GM23338 (cell line): ENCODE measurements at regions not wholly inside any gene's neighbourhood (a gene's known extent, or its start where the extent isn't known, plus 50 kb on each side); places are given as distances from the start of the nearest gene placed in this dataset.

ENCODE experiments used
- ATAC-seq: fragments of 200-7000 bp; cut with Tn5 transposase; 3 replicates; pipeline ENCODE4 v1.9.1; 2020
- DNase-seq: peaks from one replicate; pipeline ENCODE4 v3.0.0-alpha.2; 2015; ENCODE audit warnings: low spot score
- H2AFZ ChIP-seq: fragments of 200-600 bp; sonication (generic); 2 replicates; pipeline ENCODE4 v1.8.0; 2016; ENCODE audit warnings: antibody characterized with exemption, mild to moderate bottlenecking, moderate library complexity
- H3F3A ChIP-seq: fragments of 200-600 bp; sonication (generic); replicated peaks from 2 replicates; pipeline ENCODE4 v1.8.0; 2017; ENCODE audit warnings: antibody characterized with exemption, mixed run types, low read depth
- H3K27ac ChIP-seq: fragments of 200-600 bp; sonication (generic); 2 replicates; pipeline ENCODE4 v1.6.1; 2016; ENCODE audit warnings: low read depth
- H3K27me3 ChIP-seq: fragments of 200-600 bp; sonication (generic); 2 replicates; pipeline ENCODE4 v1.8.0; 2016; ENCODE audit warnings: mild to moderate bottlenecking, mixed run types, moderate library complexity; ENCODE audit not compliant: insufficient read depth
- H3K36me3 ChIP-seq: fragments of 200-600 bp; sonication (generic); 2 replicates; pipeline ENCODE4 v1.8.0; 2016; ENCODE audit warnings: mild to moderate bottlenecking; ENCODE audit not compliant: insufficient read depth
- H3K4me1 ChIP-seq: fragments of 200-600 bp; sonication (generic); 2 replicates; pipeline ENCODE4 v1.8.0; 2016; ENCODE audit warnings: mild to moderate bottlenecking, moderate library complexity; ENCODE audit not compliant: insufficient read depth
- H3K4me2 ChIP-seq: fragments of 200-600 bp; sonication (generic); 2 replicates; pipeline ENCODE4 v1.7.1; 2017; ENCODE audit warnings: mixed run types
- H3K4me3 ChIP-seq: fragments of 200-600 bp; sonication (generic); 2 replicates; pipeline ENCODE4 v1.6.1; 2016; ENCODE audit warnings: mixed run types
- H3K79me2 ChIP-seq: fragments of 200-600 bp; sonication (generic); replicated peaks from 2 replicates; pipeline ENCODE4 v1.8.0; 2017; ENCODE audit warnings: mild to moderate bottlenecking; ENCODE audit not compliant: insufficient read depth
- H3K9me2 ChIP-seq: fragments of 200-600 bp; sonication (generic); 2 replicates; pipeline ENCODE4 v1.8.0; 2017; ENCODE audit not compliant: insufficient read depth
- H4K20me1 ChIP-seq: fragments of 200-600 bp; sonication (generic); replicated peaks from 2 replicates; pipeline ENCODE4 v1.8.0; 2017; ENCODE audit warnings: mild to moderate bottlenecking; ENCODE audit not compliant: insufficient read depth
- H3K27ac Mint-ChIP-seq: 2 replicates; pipeline ENCODE4 v1.8.0; 2020; ENCODE audit warnings: inconsistent platforms, mild to moderate bottlenecking, moderate library complexity, mixed read lengths
- H3K27me3 Mint-ChIP-seq: 3 replicates; pipeline ENCODE4 v1.8.0; 2022; ENCODE audit warnings: low read depth, mild to moderate bottlenecking, moderate library complexity, mixed read lengths, inconsistent platforms; ENCODE audit not compliant: insufficient read depth, poor library complexity
- H3K36me3 Mint-ChIP-seq: 3 replicates; pipeline ENCODE4 v1.8.0; 2021; ENCODE audit warnings: low read depth, mild to moderate bottlenecking, inconsistent platforms, moderate library complexity, mixed read lengths
- H3K4me1 Mint-ChIP-seq: 3 replicates; pipeline ENCODE4 v1.8.0; 2020; ENCODE audit warnings: mild to moderate bottlenecking, inconsistent platforms, mixed read lengths
- H3K4me3 Mint-ChIP-seq: 3 replicates; pipeline ENCODE4 v1.8.0; 2021; ENCODE audit warnings: moderate library complexity, mild to moderate bottlenecking, inconsistent platforms, mixed read lengths
- H3K9me3 Mint-ChIP-seq: 3 replicates; pipeline ENCODE4 v1.8.0; 2020; ENCODE audit warnings: moderate library complexity, mild to moderate bottlenecking, inconsistent platforms, mixed read lengths
- CREB1 ChIP-seq: fragments of 250-450 bp; sonication (Bioruptor Pico); IDR thresholded peaks from 2 replicates; pipeline ENCODE4 v1.5.0; 2020; ENCODE audit warnings: low read depth, mild to moderate bottlenecking, moderate library complexity
- EZH2 ChIP-seq: fragments of 200-600 bp; sonication (generic); IDR thresholded peaks from one replicate; pipeline ENCODE4 v1.8.0; 2017; ENCODE audit warnings: antibody characterized with exemption, mild to moderate bottlenecking, low read depth; ENCODE audit not compliant: unreplicated experiment
- EZH2phosphoT487 ChIP-seq: fragments of 200-600 bp; sonication (generic); IDR thresholded peaks from one replicate; pipeline ENCODE4 v1.8.1; 2018; ENCODE audit warnings: antibody characterized with exemption; ENCODE audit not compliant: unreplicated experiment
- JUNB ChIP-seq: IDR thresholded peaks from one replicate; pipeline ENCODE4 v1.6.1; 2016; ENCODE audit warnings: antibody characterized with exemption; ENCODE audit not compliant: unreplicated experiment
- NANOG ChIP-seq: IDR thresholded peaks from 2 replicates; pipeline ENCODE4 v1.6.1; 2016; ENCODE audit warnings: antibody characterized with exemption, borderline replicate concordance
- POLR2AphosphoS5 ChIP-seq: IDR thresholded peaks from 2 replicates; pipeline ENCODE4 v1.6.1; 2016; ENCODE audit warnings: antibody characterized with exemption, low read depth
- STAT1 ChIP-seq: IDR thresholded peaks from one replicate; pipeline ENCODE4 v1.6.1; 2016; ENCODE audit warnings: antibody characterized with exemption; ENCODE audit not compliant: unreplicated experiment
- ZNF114 ChIP-seq: fragments of 250-450 bp; sonication (Bioruptor Pico); IDR thresholded peaks from 2 replicates; pipeline ENCODE4 v1.5.0; 2020; ENCODE audit warnings: mild to moderate bottlenecking, moderate library complexity
- ZNF331 ChIP-seq: fragments of 250-450 bp; sonication (Bioruptor Pico); IDR thresholded peaks from 2 replicates; pipeline ENCODE4 v1.5.0; 2020; ENCODE audit warnings: low read depth, mild to moderate bottlenecking, moderate library complexity
- TF ChIP-seq, protein P1 (sequence below): fragments of 250-450 bp; sonication (Bioruptor Pico); IDR thresholded peaks from 2 replicates; pipeline ENCODE4 v1.5.0; 2020; ENCODE audit warnings: mild to moderate bottlenecking, moderate library complexity
- TF ChIP-seq, protein P2 (sequence below): IDR thresholded peaks from 2 replicates; pipeline ENCODE4 v1.6.1; 2016; ENCODE audit warnings: antibody characterized with exemption
- TF ChIP-seq, protein P3 (sequence below): IDR thresholded peaks from one replicate; pipeline ENCODE4 v1.6.1; 2018; ENCODE audit warnings: antibody characterized with exemption; ENCODE audit not compliant: unreplicated experiment
- TF ChIP-seq, protein P4 (sequence below), 2 experiments: fragments of 200-600 bp in 1 of 2; sonication (generic) in 1 of 2; conservative IDR thresholded peaks; 2 replicates each; pipeline versions ENCODE4 v1.5.1 to v1.6.1; 2016 to 2017; ENCODE audit warnings: antibody characterized with exemption in 2 of 2, low read depth in 2 of 2, mild to moderate bottlenecking in 2 of 2, moderate library complexity in 1 of 2

DNA sequence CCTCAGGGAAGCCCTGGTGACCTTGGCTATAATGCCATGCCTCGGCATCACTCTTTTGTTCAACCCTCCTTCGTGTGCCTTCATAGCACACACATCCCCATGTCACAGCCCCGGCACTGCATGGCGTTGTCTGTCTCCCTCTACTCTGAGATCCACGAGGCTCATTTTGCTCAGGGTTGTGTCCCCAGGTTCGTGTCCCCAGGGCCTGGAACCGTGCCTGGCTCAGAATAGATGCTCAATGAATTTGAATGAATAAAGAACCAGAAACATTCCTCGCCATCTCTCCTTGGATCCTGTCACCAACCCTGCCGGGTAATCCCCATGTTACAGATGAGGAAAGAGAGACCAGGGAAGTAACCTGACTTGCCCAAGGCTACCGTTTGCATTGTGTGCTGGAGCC, 177.3 kb downstream of the PTPRU start:
- DNase-seq (no peak), ATAC-seq (no peak)
- no peaks in the 10 kb centered on the region for H3K27me3 ChIP-seq
- no peaks in the 10 kb centered on the region for H3K4me1 ChIP-seq
- H4K20me1 ChIP-seq, result no peaks in the 10 kb centered on the region
- no peaks in the 10 kb centered on the region for H3F3A ChIP-seq
- Mint-ChIP-seq H3K36me3 (no peaks in the 10 kb centered on the region), H3K27ac (no peak overlapping the region), H3K4me3 (no peak overlapping the region), H3K27me3 (peaks cover 9% of the 10 kb centered on the region), H3K4me1 (peaks cover 12% of the 10 kb centered on the region), H3K9me3 (no peaks in the 10 kb centered on the region; the same call in 2 of the 3 replicates)
- TF ChIP-seq EZH2 (no peak), ZNF331 (CRISPR knock-in tag) (no peak), STAT1 (no peak), POLR2AphosphoS5 (no peak), ZNF114 (no peak), EZH2phosphoT487 (no peak), CREB1 (CRISPR knock-in tag) (no peak), JUNB (no peak), NANOG (no peak)
- TF ChIP-seq, protein P1, sequence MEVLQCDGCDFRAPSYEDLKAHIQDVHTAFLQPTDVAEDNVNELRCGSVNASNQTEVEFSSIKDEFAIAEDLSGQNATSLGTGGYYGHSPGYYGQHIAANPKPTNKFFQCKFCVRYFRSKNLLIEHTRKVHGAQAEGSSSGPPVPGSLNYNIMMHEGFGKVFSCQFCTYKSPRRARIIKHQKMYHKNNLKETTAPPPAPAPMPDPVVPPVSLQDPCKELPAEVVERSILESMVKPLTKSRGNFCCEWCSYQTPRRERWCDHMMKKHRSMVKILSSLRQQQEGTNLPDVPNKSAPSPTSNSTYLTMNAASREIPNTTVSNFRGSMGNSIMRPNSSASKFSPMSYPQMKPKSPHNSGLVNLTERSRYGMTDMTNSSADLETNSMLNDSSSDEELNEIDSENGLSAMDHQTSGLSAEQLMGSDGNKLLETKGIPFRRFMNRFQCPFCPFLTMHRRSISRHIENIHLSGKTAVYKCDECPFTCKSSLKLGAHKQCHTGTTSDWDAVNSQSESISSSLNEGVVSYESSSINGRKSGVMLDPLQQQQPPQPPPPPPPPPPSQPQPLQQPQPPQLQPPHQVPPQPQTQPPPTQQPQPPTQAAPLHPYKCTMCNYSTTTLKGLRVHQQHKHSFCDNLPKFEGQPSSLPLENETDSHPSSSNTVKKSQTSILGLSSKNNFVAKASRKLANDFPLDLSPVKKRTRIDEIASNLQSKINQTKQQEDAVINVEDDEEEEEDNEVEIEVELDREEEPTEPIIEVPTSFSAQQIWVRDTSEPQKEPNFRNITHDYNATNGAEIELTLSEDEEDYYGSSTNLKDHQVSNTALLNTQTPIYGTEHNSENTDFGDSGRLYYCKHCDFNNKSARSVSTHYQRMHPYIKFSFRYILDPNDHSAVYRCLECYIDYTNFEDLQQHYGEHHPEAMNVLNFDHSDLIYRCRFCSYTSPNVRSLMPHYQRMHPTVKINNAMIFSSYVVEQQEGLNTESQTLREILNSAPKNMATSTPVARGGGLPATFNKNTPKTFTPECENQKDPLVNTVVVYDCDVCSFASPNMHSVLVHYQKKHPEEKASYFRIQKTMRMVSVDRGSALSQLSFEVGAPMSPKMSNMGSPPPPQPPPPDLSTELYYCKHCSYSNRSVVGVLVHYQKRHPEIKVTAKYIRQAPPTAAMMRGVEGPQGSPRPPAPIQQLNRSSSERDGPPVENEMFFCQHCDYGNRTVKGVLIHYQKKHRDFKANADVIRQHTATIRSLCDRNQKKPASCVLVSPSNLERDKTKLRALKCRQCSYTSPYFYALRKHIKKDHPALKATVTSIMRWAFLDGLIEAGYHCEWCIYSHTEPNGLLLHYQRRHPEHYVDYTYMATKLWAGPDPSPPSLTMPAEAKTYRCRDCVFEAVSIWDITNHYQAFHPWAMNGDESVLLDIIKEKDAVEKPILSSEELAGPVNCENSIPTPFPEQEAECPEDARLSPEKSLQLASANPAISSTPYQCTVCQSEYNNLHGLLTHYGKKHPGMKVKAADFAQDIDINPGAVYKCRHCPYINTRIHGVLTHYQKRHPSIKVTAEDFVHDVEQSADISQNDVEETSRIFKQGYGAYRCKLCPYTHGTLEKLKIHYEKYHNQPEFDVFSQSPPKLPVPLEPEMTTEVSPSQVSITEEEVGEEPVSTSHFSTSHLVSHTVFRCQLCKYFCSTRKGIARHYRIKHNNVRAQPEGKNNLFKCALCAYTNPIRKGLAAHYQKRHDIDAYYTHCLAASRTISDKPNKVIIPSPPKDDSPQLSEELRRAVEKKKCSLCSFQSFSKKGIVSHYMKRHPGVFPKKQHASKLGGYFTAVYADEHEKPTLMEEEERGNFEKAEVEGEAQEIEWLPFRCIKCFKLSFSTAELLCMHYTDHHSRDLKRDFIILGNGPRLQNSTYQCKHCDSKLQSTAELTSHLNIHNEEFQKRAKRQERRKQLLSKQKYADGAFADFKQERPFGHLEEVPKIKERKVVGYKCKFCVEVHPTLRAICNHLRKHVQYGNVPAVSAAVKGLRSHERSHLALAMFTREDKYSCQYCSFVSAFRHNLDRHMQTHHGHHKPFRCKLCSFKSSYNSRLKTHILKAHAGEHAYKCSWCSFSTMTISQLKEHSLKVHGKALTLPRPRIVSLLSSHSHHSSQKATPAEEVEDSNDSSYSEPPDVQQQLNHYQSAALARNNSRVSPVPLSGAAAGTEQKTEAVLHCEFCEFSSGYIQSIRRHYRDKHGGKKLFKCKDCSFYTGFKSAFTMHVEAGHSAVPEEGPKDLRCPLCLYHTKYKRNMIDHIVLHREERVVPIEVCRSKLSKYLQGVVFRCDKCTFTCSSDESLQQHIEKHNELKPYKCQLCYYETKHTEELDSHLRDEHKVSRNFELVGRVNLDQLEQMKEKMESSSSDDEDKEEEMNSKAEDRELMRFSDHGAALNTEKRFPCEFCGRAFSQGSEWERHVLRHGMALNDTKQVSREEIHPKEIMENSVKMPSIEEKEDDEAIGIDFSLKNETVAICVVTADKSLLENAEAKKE (CRISPR knock-in tag), result no peak
- TF ChIP-seq, protein P2, sequence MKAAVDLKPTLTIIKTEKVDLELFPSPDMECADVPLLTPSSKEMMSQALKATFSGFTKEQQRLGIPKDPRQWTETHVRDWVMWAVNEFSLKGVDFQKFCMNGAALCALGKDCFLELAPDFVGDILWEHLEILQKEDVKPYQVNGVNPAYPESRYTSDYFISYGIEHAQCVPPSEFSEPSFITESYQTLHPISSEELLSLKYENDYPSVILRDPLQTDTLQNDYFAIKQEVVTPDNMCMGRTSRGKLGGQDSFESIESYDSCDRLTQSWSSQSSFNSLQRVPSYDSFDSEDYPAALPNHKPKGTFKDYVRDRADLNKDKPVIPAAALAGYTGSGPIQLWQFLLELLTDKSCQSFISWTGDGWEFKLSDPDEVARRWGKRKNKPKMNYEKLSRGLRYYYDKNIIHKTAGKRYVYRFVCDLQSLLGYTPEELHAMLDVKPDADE, result no peak
- TF ChIP-seq, protein P3, sequence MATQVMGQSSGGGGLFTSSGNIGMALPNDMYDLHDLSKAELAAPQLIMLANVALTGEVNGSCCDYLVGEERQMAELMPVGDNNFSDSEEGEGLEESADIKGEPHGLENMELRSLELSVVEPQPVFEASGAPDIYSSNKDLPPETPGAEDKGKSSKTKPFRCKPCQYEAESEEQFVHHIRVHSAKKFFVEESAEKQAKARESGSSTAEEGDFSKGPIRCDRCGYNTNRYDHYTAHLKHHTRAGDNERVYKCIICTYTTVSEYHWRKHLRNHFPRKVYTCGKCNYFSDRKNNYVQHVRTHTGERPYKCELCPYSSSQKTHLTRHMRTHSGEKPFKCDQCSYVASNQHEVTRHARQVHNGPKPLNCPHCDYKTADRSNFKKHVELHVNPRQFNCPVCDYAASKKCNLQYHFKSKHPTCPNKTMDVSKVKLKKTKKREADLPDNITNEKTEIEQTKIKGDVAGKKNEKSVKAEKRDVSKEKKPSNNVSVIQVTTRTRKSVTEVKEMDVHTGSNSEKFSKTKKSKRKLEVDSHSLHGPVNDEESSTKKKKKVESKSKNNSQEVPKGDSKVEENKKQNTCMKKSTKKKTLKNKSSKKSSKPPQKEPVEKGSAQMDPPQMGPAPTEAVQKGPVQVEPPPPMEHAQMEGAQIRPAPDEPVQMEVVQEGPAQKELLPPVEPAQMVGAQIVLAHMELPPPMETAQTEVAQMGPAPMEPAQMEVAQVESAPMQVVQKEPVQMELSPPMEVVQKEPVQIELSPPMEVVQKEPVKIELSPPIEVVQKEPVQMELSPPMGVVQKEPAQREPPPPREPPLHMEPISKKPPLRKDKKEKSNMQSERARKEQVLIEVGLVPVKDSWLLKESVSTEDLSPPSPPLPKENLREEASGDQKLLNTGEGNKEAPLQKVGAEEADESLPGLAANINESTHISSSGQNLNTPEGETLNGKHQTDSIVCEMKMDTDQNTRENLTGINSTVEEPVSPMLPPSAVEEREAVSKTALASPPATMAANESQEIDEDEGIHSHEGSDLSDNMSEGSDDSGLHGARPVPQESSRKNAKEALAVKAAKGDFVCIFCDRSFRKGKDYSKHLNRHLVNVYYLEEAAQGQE, result no peak
- TF ChIP-seq, protein P4, sequence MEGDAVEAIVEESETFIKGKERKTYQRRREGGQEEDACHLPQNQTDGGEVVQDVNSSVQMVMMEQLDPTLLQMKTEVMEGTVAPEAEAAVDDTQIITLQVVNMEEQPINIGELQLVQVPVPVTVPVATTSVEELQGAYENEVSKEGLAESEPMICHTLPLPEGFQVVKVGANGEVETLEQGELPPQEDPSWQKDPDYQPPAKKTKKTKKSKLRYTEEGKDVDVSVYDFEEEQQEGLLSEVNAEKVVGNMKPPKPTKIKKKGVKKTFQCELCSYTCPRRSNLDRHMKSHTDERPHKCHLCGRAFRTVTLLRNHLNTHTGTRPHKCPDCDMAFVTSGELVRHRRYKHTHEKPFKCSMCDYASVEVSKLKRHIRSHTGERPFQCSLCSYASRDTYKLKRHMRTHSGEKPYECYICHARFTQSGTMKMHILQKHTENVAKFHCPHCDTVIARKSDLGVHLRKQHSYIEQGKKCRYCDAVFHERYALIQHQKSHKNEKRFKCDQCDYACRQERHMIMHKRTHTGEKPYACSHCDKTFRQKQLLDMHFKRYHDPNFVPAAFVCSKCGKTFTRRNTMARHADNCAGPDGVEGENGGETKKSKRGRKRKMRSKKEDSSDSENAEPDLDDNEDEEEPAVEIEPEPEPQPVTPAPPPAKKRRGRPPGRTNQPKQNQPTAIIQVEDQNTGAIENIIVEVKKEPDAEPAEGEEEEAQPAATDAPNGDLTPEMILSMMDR (conservative IDR thresholded peaks at IDR 0.05; ENCODE audit: low read depth in 2 of 2), result no peak
- H3K4me2 ChIP-seq, result no peak overlapping the region
- no peaks in the 10 kb centered on the region for H3K79me2 ChIP-seq
- no peak overlapping the region for H2AFZ ChIP-seq
- H3K9me2 ChIP-seq, result no peaks in the 10 kb centered on the region
- H3K4me3 ChIP-seq, result no peak overlapping the region
- H3K36me3 ChIP-seq, result no peaks in the 10 kb centered on the region
- H3K27ac ChIP-seq, result no peak overlapping the region
